ENCODE measurements at regions not wholly inside any gene's neighbourhood (a gene's known extent, or its start where the extent isn't known, plus 50 kb on each side); places are given as distances from the start of the nearest gene placed in this dataset.

GRCh38 chr3:147737376-147737775 lies 328.2 kb downstream of the ZIC1 start:
- no peak for TF ChIP-seq CTCF (IDR thresholded peaks at IDR 0.05; ENCODE audit: extremely low read depth, insufficient read depth, missing control alignments)
- DNase-seq (ENCODE audit: low spot score): no peak
- in situ Hi-C loops (cut with MboI; ENCODE audit: low pct_unique_long_range_greater_than_20kb, low sequenced_read_pairs, unreplicated experiment): no loop called here

GRCh38 chr3:147740928-147741327 lies 331.8 kb downstream of the ZIC1 start:
- DNase-seq (ENCODE audit: low spot score): no peak
- in situ Hi-C loops (cut with MboI; ENCODE audit: low pct_unique_long_range_greater_than_20kb, low sequenced_read_pairs, unreplicated experiment): no loop called here
- no peak for TF ChIP-seq CTCF (IDR thresholded peaks at IDR 0.05; ENCODE audit: extremely low read depth, insufficient read depth, missing control alignments)

- TF ChIP-seq CTCF (IDR thresholded peaks at IDR 0.05; ENCODE audit: extremely low read depth, insufficient read depth, missing control alignments): no peak
- no peak for DNase-seq (ENCODE audit: low spot score)
- in situ Hi-C loops (cut with MboI; ENCODE audit: low pct_unique_long_range_greater_than_20kb, low sequenced_read_pairs, unreplicated experiment): no loop called here
These were observed 335.8 kb downstream of the ZIC1 start for GRCh38 chr3:147744967-147745366.

- in situ Hi-C loops (cut with MboI; ENCODE audit: low pct_unique_long_range_greater_than_20kb, low sequenced_read_pairs, unreplicated experiment): no loop called here
- DNase-seq (ENCODE audit: low spot score): no peak
- no peak for TF ChIP-seq CTCF (IDR thresholded peaks at IDR 0.05; ENCODE audit: extremely low read depth, insufficient read depth, missing control alignments)
These were observed 346.1 kb downstream of the ZIC1 start for GRCh38 chr3:147755310-147755709.

- in situ Hi-C loops (cut with MboI; ENCODE audit: low pct_unique_long_range_greater_than_20kb, low sequenced_read_pairs, unreplicated experiment): no loop called here
- no peak for TF ChIP-seq CTCF (IDR thresholded peaks at IDR 0.05; ENCODE audit: extremely low read depth, insufficient read depth, missing control alignments)
These were observed 347.3 kb downstream of the ZIC1 start for GRCh38 chr3:147756476-147756875.

GRCh38 chr3:147757866-147758265 lies 348.7 kb downstream of the ZIC1 start:
- no peak for DNase-seq (ENCODE audit: low spot score)
- TF ChIP-seq CTCF (IDR thresholded peaks at IDR 0.05; ENCODE audit: extremely low read depth, insufficient read depth, missing control alignments): no peak
- in situ Hi-C loops (cut with MboI; ENCODE audit: low pct_unique_long_range_greater_than_20kb, low sequenced_read_pairs, unreplicated experiment): no loop called here

More at GRCh38 chr3:147756476-147756875, 347.3 kb downstream of the ZIC1 start:
- DNase-seq (ENCODE audit: low spot score): no peak

- TF ChIP-seq CTCF (IDR thresholded peaks at IDR 0.05; ENCODE audit: extremely low read depth, insufficient read depth, missing control alignments): no peak
- in situ Hi-C loops (cut with MboI; ENCODE audit: low pct_unique_long_range_greater_than_20kb, low sequenced_read_pairs, unreplicated experiment): no loop called here
- DNase-seq (ENCODE audit: low spot score): no peak
These were observed 349.6 kb downstream of the ZIC1 start for GRCh38 chr3:147758771-147759170.

Data from GM13977 (cell line).